GM12865 (cell line): ENCODE measurements at regions not wholly inside any gene's neighbourhood (a gene's known extent, or its start where the extent isn't known, plus 50 kb on each side); places are given as distances from the start of the nearest gene placed in this dataset.

Experiments
- DNase-seq: peaks from one replicate; pipeline ENCODE4 v3.0.0; 2010; ENCODE audit warnings: low read depth
- H3K4me3 ChIP-seq: 2 replicates; pipeline ENCODE4 v1.5.1; 2011; ENCODE audit warnings: mild to moderate bottlenecking, low read depth, low read length, control low read depth
- TF ChIP-seq, protein P1 (sequence below): IDR thresholded peaks from 2 replicates; pipeline ENCODE4 v1.5.1; 2011; ENCODE audit warnings: low read length, control low read depth, low read depth, inconsistent platforms; ENCODE audit not compliant: insufficient read depth; ENCODE audit errors: missing control alignments

DNA sequence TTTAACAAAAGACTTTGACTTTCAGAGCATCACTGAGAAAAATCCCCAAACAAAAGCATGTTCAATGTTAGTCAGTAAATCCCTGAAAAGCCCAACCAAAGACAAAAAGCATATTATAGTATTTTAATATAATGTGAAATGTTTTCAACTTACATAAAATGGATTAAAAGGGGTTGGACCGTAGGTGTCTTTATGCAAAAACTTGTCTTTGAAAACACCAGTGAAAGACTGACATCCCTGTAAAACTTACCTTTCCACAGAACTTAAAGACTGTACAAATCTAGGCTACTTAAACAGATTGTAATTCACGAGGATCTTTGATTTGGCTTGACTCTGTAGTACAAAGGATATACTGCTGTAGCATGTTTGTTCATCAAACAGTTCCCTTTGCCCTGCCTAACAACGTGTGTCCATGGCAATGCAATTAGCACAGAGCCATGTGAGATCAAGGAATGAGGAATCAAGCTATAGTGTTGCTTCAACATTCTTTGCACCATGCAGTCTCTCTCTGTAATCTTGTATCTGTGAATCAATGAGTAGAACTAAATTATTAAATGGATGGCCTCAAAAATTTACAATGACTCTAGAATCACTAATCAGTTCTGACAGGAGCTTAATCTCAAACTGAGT lies 138.5 kb upstream of the SYT1 start:
- TF ChIP-seq, protein P1, sequence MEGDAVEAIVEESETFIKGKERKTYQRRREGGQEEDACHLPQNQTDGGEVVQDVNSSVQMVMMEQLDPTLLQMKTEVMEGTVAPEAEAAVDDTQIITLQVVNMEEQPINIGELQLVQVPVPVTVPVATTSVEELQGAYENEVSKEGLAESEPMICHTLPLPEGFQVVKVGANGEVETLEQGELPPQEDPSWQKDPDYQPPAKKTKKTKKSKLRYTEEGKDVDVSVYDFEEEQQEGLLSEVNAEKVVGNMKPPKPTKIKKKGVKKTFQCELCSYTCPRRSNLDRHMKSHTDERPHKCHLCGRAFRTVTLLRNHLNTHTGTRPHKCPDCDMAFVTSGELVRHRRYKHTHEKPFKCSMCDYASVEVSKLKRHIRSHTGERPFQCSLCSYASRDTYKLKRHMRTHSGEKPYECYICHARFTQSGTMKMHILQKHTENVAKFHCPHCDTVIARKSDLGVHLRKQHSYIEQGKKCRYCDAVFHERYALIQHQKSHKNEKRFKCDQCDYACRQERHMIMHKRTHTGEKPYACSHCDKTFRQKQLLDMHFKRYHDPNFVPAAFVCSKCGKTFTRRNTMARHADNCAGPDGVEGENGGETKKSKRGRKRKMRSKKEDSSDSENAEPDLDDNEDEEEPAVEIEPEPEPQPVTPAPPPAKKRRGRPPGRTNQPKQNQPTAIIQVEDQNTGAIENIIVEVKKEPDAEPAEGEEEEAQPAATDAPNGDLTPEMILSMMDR = no peak
- no peak overlapping the region for H3K4me3 ChIP-seq
- DNase-seq = no peak

DNA sequence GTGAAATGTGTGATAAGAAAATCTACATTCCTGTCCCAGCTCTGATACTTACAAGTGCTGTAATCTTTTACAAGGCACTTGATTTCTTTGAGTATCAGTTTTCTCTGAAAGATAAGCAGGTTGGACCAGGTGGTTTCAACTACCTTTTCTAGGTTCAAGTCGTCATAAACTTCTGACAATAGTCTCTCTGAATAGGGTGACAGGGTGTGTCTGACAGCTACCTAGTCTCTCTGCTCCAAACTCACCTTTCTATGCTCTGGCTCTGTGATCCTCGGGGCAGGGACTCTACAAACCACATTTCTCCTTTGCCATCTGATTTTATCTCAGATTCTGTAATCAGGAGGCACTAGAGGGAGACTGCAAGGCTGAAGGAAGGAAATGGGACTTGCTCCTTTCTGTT lies 137.7 kb upstream of the SYT1 start:
- no peak for DNase-seq
- H3K4me3 ChIP-seq = no peak overlapping the region
- TF ChIP-seq, protein P1 = no peak

DNA sequence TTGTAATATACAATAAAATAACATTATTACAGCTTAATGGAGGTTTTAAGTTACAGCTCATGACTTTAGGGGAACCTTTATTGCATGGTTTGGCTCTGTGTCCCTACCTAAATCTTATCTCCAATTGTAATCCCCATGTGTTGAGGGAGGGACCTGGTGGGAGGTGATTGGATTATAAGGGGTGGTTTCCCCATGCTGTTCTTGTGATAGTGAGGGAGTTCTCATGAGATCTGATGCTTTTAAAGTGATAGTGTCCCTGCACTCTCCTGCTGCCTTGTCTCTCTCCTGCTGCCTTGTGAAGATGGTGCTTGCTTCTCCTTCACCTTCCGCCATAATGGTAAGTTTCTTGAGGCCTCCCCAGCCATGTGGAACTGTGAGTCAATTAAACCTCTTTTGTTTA lies 132.1 kb upstream of the SYT1 start:
- TF ChIP-seq, protein P1 = no peak
- no peak for DNase-seq
- H3K4me3 ChIP-seq = no peak overlapping the region

DNA sequence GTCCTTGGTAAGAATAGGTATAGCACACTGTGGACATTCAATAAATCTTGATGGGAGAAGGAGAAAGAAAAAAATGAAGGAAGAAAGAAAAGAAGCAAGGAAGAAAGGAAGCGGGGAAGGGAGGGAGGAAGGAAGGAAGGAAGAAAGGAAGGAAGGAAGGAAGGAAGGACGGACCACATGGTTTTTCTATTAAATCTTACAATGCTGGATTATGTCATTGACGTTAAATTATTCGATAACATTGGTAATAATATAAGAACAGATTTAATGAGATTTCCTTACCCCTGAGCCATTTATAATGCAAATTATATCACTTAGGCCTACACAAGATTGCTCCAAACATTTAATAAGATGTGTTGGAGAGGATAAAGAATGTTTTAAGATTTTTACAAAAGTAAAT lies 124.9 kb upstream of the SYT1 start:
- TF ChIP-seq, protein P1 = no peak
- H3K4me3 ChIP-seq = no peak overlapping the region
- no peak for DNase-seq

DNA sequence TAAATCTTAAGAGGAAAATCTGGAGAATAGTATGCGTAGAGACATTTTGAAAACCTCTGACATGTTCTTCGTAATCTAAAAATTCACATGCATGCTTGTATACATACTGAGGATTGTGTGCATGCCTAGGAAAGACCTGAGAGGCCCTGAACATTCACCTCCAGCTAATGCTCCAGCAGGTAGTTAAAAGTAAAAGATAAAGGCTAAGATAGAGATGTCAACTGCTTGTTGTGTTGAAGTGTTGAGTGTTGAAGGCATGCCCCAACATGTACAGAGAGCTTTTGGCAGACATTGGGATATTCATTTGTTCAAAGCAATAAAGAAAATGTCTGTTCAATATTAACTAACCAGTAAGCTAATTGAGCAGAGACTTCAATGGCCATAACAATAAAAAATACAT lies 118.6 kb upstream of the SYT1 start:
- no peak overlapping the region for H3K4me3 ChIP-seq
- no peak for DNase-seq
- TF ChIP-seq, protein P1 = no peak

DNA sequence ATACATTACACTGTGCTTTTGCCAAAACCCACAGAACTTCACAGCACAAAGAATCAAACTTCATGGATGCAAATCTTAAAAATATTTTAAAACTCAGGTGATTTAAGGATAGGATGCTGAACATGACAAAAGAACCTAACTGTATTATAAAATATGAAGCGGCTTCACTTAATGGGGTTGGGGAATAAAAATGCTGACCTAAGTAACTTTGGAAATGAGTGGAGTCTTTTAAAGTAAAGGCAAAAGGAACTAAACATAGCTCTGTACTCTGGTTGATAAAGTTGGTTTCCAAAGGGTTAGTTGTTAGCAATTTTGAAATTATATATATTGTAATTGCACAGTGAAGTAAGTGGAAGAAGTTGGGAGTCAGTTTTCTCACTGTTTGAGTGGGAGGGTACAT lies 111.5 kb upstream of the SYT1 start:
- DNase-seq = no peak
- H3K4me3 ChIP-seq = no peak overlapping the region
- TF ChIP-seq, protein P1 = no peak

DNA sequence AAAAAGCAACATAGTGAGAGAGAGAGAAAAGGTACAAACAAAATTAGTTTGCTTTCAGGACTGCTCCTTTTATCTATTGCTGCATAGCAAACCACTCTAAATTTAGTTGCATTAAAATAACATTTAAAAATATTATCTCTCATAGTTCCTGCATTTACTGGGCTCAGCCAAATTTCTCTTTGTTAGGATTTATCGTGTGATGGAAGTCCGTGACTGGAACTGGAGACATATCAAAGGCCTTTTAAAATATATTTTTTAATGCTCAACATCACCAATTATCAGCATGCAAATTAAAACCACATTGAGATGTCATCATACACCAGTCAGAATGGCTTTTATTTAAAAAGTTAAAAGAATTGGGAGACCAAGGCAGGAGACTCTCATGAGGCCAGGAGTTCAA lies 107.6 kb upstream of the SYT1 start:
- DNase-seq = no peak
- no peak overlapping the region for H3K4me3 ChIP-seq
- TF ChIP-seq, protein P1 = no peak
